ENCODE measurements at regions not wholly inside any gene's neighbourhood (a gene's known extent, or its start where the extent isn't known, plus 50 kb on each side); places are given as distances from the start of the nearest gene placed in this dataset.

DNA sequence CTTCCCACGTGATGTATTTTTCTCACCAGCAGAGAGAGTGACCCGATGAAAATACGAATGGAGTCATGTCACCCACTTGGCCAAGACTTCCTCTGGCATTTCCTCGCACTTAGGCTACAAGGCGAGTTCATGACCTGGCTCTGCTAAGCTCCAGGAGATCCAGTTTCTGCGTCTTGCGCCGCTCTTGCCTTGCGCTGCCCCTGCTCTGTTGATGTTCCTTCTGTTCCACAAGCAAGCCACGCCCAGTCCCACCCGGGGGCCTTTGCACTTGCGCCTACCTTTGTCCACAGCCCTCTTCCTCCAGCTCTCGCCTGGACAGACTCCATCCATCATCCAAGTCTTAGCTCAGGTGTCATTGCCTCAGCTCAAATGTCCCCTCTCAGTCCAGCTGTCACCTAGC, 116.3 kb upstream of the SHH start:
- no peak for ATAC-seq

DNA sequence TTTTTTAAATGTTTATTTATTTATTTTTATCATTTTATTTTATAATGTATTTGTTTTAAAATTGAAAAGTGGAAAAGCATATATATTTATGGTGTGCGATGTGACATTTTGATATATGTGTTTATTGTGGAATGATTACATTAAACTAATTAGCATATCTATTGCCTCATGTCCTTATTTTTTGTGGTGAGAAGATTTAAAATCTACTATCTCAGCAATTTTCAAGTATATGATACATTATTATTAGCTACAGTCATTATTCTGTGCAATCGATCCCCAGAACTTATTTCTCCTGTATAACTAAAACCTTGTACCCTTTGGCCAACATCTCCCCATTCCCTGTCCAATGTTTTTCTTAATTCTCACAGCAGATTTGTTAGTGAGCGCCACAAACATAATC, 115.6 kb upstream of the SHH start:
- Histone ChIP-seq H3K27ac (no peak overlapping the region), H3K27me3 (peaks cover 31% of the 10 kb centered on the region), H3K9me3 (no peaks in the 10 kb centered on the region), H3K4me3 (no peak overlapping the region), H3K36me3 (no peaks in the 10 kb centered on the region), H3K4me1 (no peaks in the 10 kb centered on the region)
- WGBS, 2 donors (ENCODE audit: low coverage in 1 of 2): 87 to 100% methylated on average over 2 to 3 of the region's 3 CpGs
- TF ChIP-seq POLR2AphosphoS5 (IDR thresholded peaks at IDR 0.05) (no peak), POLR2A (IDR thresholded peaks at IDR 0.05) (no peak), EP300 (IDR thresholded peaks at IDR 0.05) (no peak)
- TF ChIP-seq, protein P1, sequence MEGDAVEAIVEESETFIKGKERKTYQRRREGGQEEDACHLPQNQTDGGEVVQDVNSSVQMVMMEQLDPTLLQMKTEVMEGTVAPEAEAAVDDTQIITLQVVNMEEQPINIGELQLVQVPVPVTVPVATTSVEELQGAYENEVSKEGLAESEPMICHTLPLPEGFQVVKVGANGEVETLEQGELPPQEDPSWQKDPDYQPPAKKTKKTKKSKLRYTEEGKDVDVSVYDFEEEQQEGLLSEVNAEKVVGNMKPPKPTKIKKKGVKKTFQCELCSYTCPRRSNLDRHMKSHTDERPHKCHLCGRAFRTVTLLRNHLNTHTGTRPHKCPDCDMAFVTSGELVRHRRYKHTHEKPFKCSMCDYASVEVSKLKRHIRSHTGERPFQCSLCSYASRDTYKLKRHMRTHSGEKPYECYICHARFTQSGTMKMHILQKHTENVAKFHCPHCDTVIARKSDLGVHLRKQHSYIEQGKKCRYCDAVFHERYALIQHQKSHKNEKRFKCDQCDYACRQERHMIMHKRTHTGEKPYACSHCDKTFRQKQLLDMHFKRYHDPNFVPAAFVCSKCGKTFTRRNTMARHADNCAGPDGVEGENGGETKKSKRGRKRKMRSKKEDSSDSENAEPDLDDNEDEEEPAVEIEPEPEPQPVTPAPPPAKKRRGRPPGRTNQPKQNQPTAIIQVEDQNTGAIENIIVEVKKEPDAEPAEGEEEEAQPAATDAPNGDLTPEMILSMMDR (IDR thresholded peaks at IDR 0.05): no peak
- ATAC-seq: no peak

More for the DNA sequence above, 116.3 kb upstream of the SHH start:
- Histone ChIP-seq H3K36me3 (no peaks in the 10 kb centered on the region), H3K27me3 (peaks cover 31% of the 10 kb centered on the region), H3K9me3 (no peaks in the 10 kb centered on the region), H3K4me3 (no peak overlapping the region), H3K27ac (no peak overlapping the region), H3K4me1 (no peaks in the 10 kb centered on the region)
- 62 to 67% methylated on average over 8 to 12 of the region's 13 CpGs for WGBS, 2 donors (ENCODE audit: low coverage in 1 of 2)
- TF ChIP-seq EP300 (IDR thresholded peaks at IDR 0.05): no peak
- TF ChIP-seq POLR2AphosphoS5 (IDR thresholded peaks at IDR 0.05): no peak

DNA sequence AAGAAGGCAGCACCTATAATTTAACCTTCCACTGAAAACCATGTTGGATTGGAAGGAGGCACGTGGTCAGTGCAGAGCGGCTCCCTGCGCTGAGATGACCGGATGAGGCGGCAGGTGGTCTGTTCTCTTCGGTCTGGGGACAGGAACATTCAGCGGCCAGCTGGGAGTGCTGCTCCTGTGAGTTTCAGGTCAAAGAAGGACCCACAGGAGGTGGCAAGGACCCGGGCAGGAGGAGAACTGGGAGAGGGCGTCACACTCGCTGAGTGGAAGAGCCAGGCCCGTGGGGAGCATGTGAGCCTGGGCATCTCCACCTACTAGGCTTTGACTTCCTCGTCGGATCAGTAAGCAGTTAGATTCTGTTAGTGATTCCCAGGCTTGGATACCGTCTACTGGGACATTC, 113.4 kb upstream of the SHH start:
- Histone ChIP-seq H3K27me3 (peaks cover 22% of the 10 kb centered on the region), H3K27ac (no peak overlapping the region), H3K4me3 (no peak overlapping the region), H3K4me1 (no peaks in the 10 kb centered on the region), H3K36me3 (no peaks in the 10 kb centered on the region), H3K9me3 (no peaks in the 10 kb centered on the region)
- WGBS, 2 donors (ENCODE audit: low coverage in 1 of 2): 83 to 85% methylated on average over 8 to 9 of the region's 14 CpGs
- TF ChIP-seq POLR2A (IDR thresholded peaks at IDR 0.05) (no peak), EP300 (IDR thresholded peaks at IDR 0.05) (no peak)
- TF ChIP-seq, protein P1 (IDR thresholded peaks at IDR 0.05): no peak
- ATAC-seq: no peak

DNA sequence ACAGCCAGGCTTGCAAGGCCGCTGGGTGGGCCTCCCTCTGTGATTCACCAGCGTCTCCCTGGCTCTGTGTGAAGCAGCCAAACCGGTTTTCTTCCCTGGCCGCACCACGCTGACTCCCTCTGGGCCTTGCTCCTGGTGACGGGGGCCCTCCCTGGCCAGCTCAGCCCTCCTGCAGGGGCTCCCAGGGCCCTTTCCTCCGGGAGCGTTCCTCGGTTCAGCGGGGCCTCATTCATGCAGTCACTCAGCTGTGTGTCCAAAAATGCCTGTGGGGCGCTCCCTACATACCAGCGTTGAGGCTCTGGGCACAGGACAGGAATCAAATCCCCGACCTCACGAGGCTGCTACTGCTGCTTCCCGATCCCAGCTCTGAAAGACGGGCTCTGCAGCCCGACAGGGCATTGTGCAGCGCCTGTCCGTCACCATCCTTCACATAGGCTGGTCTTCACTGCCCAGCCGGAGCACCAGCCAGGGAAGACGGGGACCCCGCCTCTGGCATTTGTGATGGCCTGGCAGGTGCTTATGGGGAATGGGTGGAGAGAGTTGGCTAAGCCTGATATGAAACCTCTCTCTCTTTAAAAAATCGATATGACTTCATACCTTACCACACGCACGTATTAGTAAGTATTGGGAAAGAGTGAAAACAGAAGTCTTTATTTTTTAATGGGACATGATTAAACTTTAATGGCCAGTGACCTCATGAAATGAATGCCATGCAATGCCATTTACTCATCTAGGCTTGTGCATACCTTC, 110.0 kb upstream of the SHH start:
- Histone ChIP-seq H3K4me1 (peaks cover 0 to 12% (median 0%) of the 10 kb centered on the region in 3 donors), H3K27ac (no peak overlapping the region), H3K27me3 (peaks cover 2% of the 10 kb centered on the region), H3K36me3 (no peaks in the 10 kb centered on the region), H3K9me3 (no peaks in the 10 kb centered on the region), H3K4me3 (no peak overlapping the region)
- 56 to 59% methylated on average over 6 to 11 of the region's 25 CpGs for WGBS, 2 donors (ENCODE audit: low coverage in 1 of 2)
- ATAC-seq: no peak
- TF ChIP-seq, protein P1 (IDR thresholded peaks at IDR 0.05): no peak
- TF ChIP-seq EP300 (IDR thresholded peaks at IDR 0.05): no peak
- TF ChIP-seq POLR2AphosphoS5 (IDR thresholded peaks at IDR 0.05): no peak
- no peak for TF ChIP-seq POLR2A (IDR thresholded peaks at IDR 0.05)

DNA sequence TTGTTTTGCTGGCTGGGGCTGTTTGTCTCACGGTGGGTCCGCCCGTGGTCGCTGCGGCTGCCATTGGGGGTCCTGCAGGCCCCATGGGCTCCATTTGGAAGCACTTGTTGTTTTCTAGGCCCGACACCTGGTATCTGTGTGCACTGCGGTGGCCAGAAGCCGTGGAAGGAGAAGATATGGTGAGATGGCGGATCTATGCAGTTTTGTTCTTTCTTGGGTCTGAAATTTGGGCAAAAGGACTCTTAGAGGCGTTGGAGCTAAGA, 109.5 kb upstream of the SHH start:
- 57% methylated on average over 1 of the region's 10 CpGs; no CpG with 5 or more reads in 1 of the 2 donors for WGBS, 2 donors (ENCODE audit: low coverage in 1 of 2)
- H3K27me3 ChIP-seq: no peaks in the 10 kb centered on the region
- peaks cover 0 to 12% (median 0%) of the 10 kb centered on the region in 3 donors for H3K4me1 ChIP-seq
- ATAC-seq: no peak
- TF ChIP-seq POLR2AphosphoS5 (IDR thresholded peaks at IDR 0.05) (no peak), EP300 (IDR thresholded peaks at IDR 0.05) (no peak), POLR2A (IDR thresholded peaks at IDR 0.05) (no peak)
- TF ChIP-seq, protein P1 (IDR thresholded peaks at IDR 0.05): no peak
- H3K4me3 ChIP-seq: no peak overlapping the region
- no peaks in the 10 kb centered on the region for H3K36me3 ChIP-seq
- H3K9me3 ChIP-seq: no peaks in the 10 kb centered on the region
- no peak overlapping the region for H3K27ac ChIP-seq
